Stimulated activated CD8-positive, alpha-beta memory T cell treated with anti-CD3 and anti-CD28 coated beads, Interleukin-4, amount 100 ng/mL, for 48 hours (primary cell): ENCODE measurements at regions not wholly inside any gene's neighbourhood (a gene's known extent, or its start where the extent isn't known, plus 50 kb on each side); places are given as distances from the start of the nearest gene placed in this dataset.
A peak's percentile ranks its signal among the peaks of the same experiment; 100 is the strongest.
"Not testable (repeated sequence)": the region's sequence is repeated elsewhere in the genome, so short reads cannot be mapped to it uniquely, and the experiment has no call there.

ENCODE experiments used
- DNase-seq: peaks from one replicate; pipeline ENCODE4 v3.0.0-alpha.2; 2020

GRCh38 chrX:66902081-66902480 is 263.2 kb upstream of the EDA2R start:
- no peak for DNase-seq

DNA sequence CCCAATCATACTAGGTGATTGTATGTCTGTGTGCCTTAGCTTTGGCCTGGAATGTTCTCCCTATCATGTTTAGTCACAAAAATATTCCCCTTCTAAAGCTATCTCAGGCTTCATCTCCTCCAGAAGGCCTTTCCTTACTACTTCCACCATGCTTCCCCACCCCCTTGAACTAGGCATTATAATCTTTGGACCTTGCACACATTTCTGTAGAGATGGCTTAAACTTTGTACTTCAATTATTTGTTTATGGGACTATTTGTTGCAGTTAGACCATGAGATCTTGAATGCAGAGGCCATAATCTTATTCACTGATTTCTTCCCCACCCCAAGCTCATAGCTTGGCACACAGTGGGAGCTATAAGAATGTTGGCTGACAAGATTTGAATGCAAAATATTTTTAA is 262.0 kb upstream of the EDA2R start:
- no peak for DNase-seq

GRCh38 chrX:66892004-66892403 is 253.1 kb upstream of the EDA2R start:
- no peak for DNase-seq

- no peak for DNase-seq
Measured at GRCh38 chrX:66889418-66889817, 250.5 kb upstream of the EDA2R start.

DNA sequence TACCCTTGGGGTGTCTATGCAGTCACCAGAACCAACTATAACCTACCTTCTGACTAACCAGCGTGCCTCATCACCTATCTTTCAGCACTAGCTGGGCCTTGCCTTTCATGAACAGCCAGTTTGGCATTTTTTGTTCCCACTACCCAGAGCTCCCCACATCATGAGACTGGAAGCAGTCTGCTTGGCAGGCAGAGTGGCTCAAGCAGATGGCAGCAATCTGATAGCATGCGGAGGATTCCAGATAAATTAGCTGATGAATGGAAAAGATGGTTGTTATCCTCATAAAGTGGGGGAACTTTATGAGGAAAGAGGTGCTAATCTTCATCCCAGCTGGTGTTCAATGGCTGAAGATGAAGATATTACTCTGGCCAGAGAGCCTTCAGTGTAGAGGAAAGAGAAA is 243.2 kb upstream of the EDA2R start:
- DNase-seq, result no peak

- DNase-seq, result no peak
Measured at GRCh38 chrX:66876776-66877175, 237.9 kb upstream of the EDA2R start.

- no peak for DNase-seq
Measured at GRCh38 chrX:66872771-66873170, 233.9 kb upstream of the EDA2R start.

GRCh38 chrX:66863721-66864120 is 224.8 kb upstream of the EDA2R start:
- no peak for DNase-seq

GRCh38 chrX:66833426-66833825 is 194.5 kb upstream of the EDA2R start:
- no peak for DNase-seq

- DNase-seq, result no peak
Measured at GRCh38 chrX:66815227-66815626, 176.3 kb upstream of the EDA2R start.

DNA sequence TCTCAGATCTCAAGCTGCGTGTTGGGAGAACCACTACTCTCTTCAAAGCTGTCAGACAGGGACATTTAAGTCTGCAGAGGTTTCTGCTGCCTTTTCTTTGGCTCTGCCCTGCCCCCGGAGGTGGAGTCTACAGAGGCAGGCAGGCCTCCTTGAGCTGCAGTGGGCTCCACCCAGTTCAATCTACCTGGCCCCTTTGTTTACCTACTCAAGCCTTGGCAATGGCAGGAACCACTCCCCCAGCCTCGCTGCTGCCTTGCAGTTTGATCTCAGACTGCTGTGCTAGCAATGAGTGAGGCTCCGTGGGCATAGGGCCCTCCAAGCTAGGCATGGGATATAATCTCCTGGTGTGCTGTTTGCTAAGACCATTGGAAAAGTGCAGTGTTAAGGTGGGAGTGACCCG is 155.6 kb upstream of the EDA2R start:
- not testable (repeated sequence) for DNase-seq

GRCh38 chrX:66766318-66766717 is 127.4 kb upstream of the EDA2R start:
- no peak for DNase-seq

DNA sequence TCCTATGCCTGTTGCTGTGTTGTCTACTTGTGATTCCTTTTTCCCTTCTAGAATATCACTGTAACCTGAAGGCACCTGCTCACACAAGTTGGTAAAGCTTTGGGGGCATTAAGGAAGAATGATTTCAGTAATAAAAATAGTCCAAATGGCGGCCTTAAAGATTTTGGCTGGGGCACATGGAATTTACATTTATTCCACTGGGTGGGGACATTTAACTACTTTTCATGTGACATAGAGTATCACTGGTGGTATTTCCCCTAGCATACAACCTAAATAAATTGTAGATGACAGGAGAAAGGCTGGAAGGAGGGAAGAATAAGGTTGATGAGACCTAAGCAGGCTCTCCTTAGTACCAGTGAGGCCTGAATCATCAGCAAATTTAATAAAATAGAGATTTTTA is 121.8 kb upstream of the EDA2R start:
- no peak for DNase-seq

DNA sequence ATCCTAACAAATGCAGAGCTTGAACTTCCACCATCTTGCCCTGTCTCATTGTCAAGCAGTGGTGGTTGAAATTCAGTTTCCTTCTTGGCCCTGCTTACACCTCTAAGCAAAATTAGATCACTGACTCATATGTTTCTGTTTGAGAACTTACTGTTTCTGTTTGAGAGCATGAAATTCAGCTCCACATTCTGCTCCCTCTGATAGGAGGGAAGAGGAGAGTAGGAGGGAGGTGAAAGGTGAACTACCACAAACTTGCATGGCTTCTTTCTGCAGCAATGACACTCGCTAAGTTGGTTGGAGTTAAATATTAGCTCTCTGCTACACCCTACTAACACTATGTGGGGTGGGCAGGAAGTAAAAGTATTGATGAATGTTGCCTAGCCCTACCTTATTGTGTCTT is 117.8 kb upstream of the EDA2R start:
- DNase-seq, result no peak

DNA sequence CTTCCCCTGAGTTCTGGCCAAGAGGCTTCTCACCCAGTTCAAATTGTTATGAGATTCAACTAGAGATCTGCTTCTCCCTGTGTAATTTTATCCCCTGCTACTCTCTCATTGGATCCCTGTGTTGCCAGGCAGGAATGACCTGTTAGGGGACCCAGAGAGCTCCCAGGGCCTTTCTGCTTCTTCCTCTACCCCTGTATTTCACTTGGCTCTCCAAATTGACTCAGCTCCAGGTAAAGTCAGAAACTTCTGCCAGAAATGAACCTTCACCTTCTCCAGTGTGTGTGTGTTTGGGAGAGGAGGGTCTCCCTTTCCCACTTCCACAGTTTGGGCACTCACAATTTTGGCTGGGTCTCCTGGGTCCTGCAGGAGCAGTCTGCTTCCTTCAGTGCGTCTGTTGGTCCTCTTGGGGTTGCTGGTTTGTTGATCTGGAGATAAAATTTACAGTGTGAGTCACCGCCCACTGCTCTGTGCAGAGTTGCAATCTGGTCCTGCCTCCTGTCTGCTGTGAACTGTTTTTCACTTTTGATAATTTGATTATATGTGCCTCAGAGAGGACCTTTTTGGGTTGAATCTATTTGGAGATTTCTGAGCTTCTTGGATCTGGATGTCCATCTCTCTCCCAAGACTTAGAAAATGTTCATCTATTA is 112.4 kb upstream of the EDA2R start:
- DNase-seq, result no peak

DNA sequence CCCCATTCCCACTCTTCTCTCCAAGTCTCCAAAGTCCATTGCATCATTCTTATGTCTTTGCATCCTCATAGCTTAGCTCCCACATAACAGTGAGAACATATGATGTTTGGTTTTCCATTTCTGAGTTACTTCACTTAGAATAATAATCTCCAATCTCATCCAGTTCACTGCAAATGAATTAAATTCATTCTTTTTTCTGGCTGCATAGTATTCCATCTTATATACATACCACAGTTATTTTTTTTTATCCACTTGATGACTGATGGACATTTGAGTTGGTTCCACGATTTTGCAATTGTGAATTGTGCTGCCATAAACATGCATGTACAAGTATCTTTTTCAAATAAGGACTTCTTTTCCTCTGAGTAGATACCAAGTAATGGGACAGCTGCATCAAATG is 105.6 kb upstream of the EDA2R start:
- DNase-seq, result not testable (repeated sequence)

- DNase-seq, result no peak
Measured at GRCh38 chrX:66731398-66731797, 92.5 kb upstream of the EDA2R start.

- DNase-seq, result peak; percentile 57
Measured at GRCh38 chrX:66728818-66729271, 90.0 kb upstream of the EDA2R start.

DNA sequence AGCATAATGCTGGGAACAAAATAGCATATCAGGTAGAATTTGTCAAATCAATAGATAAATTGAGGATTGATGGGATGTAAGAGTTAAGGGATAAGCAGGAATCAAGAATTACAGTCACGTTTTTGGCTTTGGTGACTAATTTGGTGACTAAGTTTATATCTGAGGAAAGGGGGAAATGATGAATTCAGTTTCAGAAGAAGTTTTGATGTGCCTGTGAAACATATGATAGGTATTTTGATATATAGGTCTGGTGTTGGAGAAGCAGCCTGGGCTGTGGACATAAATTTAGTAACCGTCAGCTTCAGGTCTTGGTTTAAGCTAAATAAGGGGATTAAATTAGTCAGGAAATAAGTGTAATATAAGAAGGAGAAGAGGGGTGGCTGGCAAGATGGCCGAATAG is 79.0 kb upstream of the EDA2R start:
- DNase-seq, result no peak

DNA sequence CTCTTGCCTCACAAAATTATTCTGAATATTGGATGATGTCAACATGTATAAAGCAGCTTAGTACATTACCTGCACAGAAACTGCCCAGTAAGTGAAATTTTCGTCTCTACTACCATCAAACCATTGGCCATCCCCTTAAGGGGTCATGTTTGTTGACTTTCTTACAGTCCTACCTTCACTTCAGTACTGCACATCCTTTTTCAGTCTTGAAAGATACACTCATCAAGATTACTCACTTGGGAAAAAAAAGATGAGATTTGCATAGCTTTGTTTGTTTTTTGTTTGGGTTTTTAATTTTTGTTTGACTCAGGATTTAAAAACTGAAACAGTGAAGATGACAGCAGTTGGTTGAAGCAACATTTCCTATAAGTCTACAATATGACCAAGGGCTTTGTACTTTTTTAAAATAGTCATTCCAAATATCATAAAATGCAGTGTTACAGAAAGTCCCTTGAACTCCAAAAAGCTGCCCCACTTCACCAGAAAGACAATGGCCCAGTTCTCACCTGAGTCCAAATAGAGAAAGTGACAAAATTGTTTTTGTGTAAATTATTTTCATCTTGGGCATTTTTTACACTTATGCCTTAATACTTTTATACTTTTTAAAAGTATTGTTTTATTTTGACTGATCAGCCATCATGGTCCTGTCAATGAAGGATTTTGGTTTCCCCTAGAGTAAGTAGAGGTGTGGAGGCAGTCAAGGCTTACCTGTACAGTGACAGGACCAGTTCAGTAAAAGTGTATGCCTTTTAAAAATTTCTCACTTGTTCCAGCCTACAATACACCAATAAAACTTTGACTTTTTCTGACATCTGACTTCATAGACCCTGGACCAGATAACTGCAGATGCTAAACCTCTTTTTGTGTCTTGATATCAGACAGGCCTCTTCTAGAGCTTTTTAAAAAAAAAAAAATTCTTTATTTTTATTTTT is 59.7 kb upstream of the EDA2R start:
- no peak for DNase-seq

DNA sequence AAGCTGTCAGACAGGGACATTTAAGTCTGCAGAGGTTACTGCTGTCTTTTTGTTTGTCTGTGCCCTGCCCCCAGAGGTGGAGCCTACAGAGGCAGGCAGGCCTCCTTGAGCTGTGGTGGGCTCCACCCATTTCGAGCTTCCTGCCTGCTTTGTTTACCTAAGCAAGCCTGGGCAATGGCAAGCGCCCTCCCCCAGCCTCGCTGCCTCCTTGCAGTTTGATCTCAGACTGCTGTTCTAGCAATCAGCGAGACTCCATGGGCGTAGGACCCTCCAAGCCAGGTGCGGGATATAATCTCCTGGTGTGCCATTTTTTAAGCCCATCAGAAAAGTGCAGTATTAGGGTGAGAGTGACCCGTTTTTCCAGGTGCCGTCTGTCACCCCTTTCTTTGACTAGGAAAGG is 53.6 kb upstream of the EDA2R start:
- not testable (repeated sequence) for DNase-seq
